ENCODE measurements at regions not wholly inside any gene's neighbourhood (a gene's known extent, or its start where the extent isn't known, plus 50 kb on each side); places are given as distances from the start of the nearest gene placed in this dataset.
A peak's percentile ranks its signal among the peaks of the same experiment; 100 is the strongest.

GRCh38 chr10:61299841-61300240, 153.3 kb downstream of the TMEM26 start:
- TF ChIP-seq CTCF (IDR thresholded peaks at IDR 0.05) (no peak), POLR2A (IDR thresholded peaks at IDR 0.05) (no peak), POLR2AphosphoS5 (IDR thresholded peaks at IDR 0.05) (no peak)
- Histone ChIP-seq H3K27me3 (replicated peaks; ENCODE audit: insufficient read depth) (no peaks in the 10 kb centered on the region), H3K4me3 (no peak overlapping the region), H3K27ac (no peak overlapping the region), H3K36me3 (no peaks in the 10 kb centered on the region), H3K4me1 (replicated peaks) (peaks cover 7% of the 10 kb centered on the region), H3K9me3 (no peaks in the 10 kb centered on the region)
- intact Hi-C loops (cut with DNase I), result no loop called here
- 88% methylated on average over 3 of the region's 3 CpGs for WGBS
- no peak for DNase-seq (ENCODE audit: low spot score)

GRCh38 chr10:61299156-61299555, 154.0 kb downstream of the TMEM26 start:
- no peaks in the 10 kb centered on the region for H3K9me3 ChIP-seq
- no peaks in the 10 kb centered on the region for H3K27me3 ChIP-seq (replicated peaks; ENCODE audit: insufficient read depth)
- TF ChIP-seq POLR2A (IDR thresholded peaks at IDR 0.05) (no peak), POLR2AphosphoS5 (IDR thresholded peaks at IDR 0.05) (no peak), CTCF (IDR thresholded peaks at IDR 0.05) (no peak)
- intact Hi-C loops (cut with DNase I), result no loop called here
- peaks cover 10% of the 10 kb centered on the region for H3K4me1 ChIP-seq (replicated peaks)
- H3K36me3 ChIP-seq, result no peaks in the 10 kb centered on the region
- no peak overlapping the region for H3K27ac ChIP-seq
- 95% methylated on average over 2 of the region's 2 CpGs for WGBS
- DNase-seq (ENCODE audit: low spot score), result no peak
- no peak overlapping the region for H3K4me3 ChIP-seq

GRCh38 chr10:61298194-61298593, 155.0 kb downstream of the TMEM26 start:
- no peak for DNase-seq (ENCODE audit: low spot score)
- WGBS, result 91% methylated on average over 3 of the region's 3 CpGs
- no peak overlapping the region for H3K4me3 ChIP-seq
- H3K4me1 ChIP-seq (replicated peaks), result peaks cover 10% of the 10 kb centered on the region
- intact Hi-C loops (cut with DNase I), result no loop called here
- H3K27ac ChIP-seq, result no peak overlapping the region
- no peak for TF ChIP-seq POLR2A (IDR thresholded peaks at IDR 0.05)
- no peak for TF ChIP-seq CTCF (IDR thresholded peaks at IDR 0.05)
- no peak for TF ChIP-seq POLR2AphosphoS5 (IDR thresholded peaks at IDR 0.05)
- no peaks in the 10 kb centered on the region for H3K27me3 ChIP-seq (replicated peaks; ENCODE audit: insufficient read depth)
- no peaks in the 10 kb centered on the region for H3K9me3 ChIP-seq
- H3K36me3 ChIP-seq, result no peaks in the 10 kb centered on the region

GRCh38 chr10:61296161-61296560, 157.0 kb downstream of the TMEM26 start:
- no peak for DNase-seq (ENCODE audit: low spot score)
- TF ChIP-seq POLR2A (IDR thresholded peaks at IDR 0.05) (no peak), POLR2AphosphoS5 (IDR thresholded peaks at IDR 0.05) (no peak), CTCF (IDR thresholded peaks at IDR 0.05) (no peak)
- Histone ChIP-seq H3K27ac (peak overlapping the region; percentile 80 to 81), H3K9me3 (no peaks in the 10 kb centered on the region), H3K36me3 (no peaks in the 10 kb centered on the region), H3K4me3 (no peak overlapping the region), H3K4me1 (replicated peaks) (peaks cover 10% of the 10 kb centered on the region), H3K27me3 (replicated peaks; ENCODE audit: insufficient read depth) (no peaks in the 10 kb centered on the region)
- intact Hi-C loops (cut with DNase I), result no loop called here

- no peak overlapping the region for H3K4me3 ChIP-seq
- no peaks in the 10 kb centered on the region for H3K9me3 ChIP-seq
- WGBS, result 34% methylated on average over 6 of the region's 6 CpGs
- TF ChIP-seq CTCF (IDR thresholded peaks at IDR 0.05) (no peak), POLR2AphosphoS5 (IDR thresholded peaks at IDR 0.05) (no peak), POLR2A (IDR thresholded peaks at IDR 0.05) (no peak)
- H3K27ac ChIP-seq, result peak overlapping the region; percentile 80 to 81
- peaks cover 10% of the 10 kb centered on the region for H3K4me1 ChIP-seq (replicated peaks)
- no peaks in the 10 kb centered on the region for H3K36me3 ChIP-seq
- intact Hi-C loops (cut with DNase I), result no loop called here
- DNase-seq (ENCODE audit: low spot score), result peak; percentile 55
- no peaks in the 10 kb centered on the region for H3K27me3 ChIP-seq (replicated peaks; ENCODE audit: insufficient read depth)
Observed at GRCh38 chr10:61294131-61294530, 159.1 kb downstream of the TMEM26 start.

Data from prostate gland (tissue), 2 donors.